ENCODE measurements at regions not wholly inside any gene's neighbourhood (a gene's known extent, or its start where the extent isn't known, plus 50 kb on each side); places are given as distances from the start of the nearest gene placed in this dataset.

GRCh38 chr5:124922255-124922975 is 176.0 kb upstream of the ZNF608 start:
- no peaks in the 10 kb centered on the region for H3K9me3 ChIP-seq (ENCODE audit: control insufficient read depth in 2 of 3, low read length in 3 of 3)
- Mint-ChIP-seq H3K4me3 (no peak overlapping the region), H3K4me1 (no peaks in the 10 kb centered on the region), H3K36me3 (no peaks in the 10 kb centered on the region), H3K9me3 (peaks cover 0 to 11% (median 0%) of the 10 kb centered on the region in 11 donors), H3K27me3 (no peaks in the 10 kb centered on the region), H3K27ac (no peak overlapping the region)
- no peaks in the 10 kb centered on the region for H3K36me3 ChIP-seq (ENCODE audit: control insufficient read depth in 2 of 3, insufficient read depth in 3 of 3, low read length in 3 of 3)
- no peak overlapping the region for H3K4me3 ChIP-seq (ENCODE audit: low read length)
- no peak for DNase-seq
- no peak for ATAC-seq
- H3K27ac ChIP-seq (ENCODE audit: low read depth, low read length) = no peak overlapping the region
- intact Hi-C loops (cut with micrococcal nuclease) = no loop called here
- H3K27me3 ChIP-seq (ENCODE audit: control insufficient read depth in 2 of 2, insufficient read depth in 2 of 2, low read length in 2 of 2) = no peaks in the 10 kb centered on the region
- CTCF ChIA-PET = no interaction called here
- H3K4me1 ChIP-seq (ENCODE audit: control insufficient read depth in 2 of 2, insufficient read depth in 2 of 2, low read length in 2 of 2) = no peaks in the 10 kb centered on the region
- POLR2A ChIA-PET = no interaction called here

- no peak overlapping the region for H3K4me3 Mint-ChIP-seq
- no peak for ATAC-seq
- no peak overlapping the region for H3K27ac Mint-ChIP-seq
- intact Hi-C loops (cut with micrococcal nuclease) = no loop called here
- Histone ChIP-seq H3K4me1 (ENCODE audit: control insufficient read depth in 2 of 2, insufficient read depth in 2 of 2, low read length in 2 of 2) (no peaks in the 10 kb centered on the region), H3K4me3 (ENCODE audit: low read length) (no peak overlapping the region), H3K36me3 (ENCODE audit: control insufficient read depth in 2 of 3, insufficient read depth in 3 of 3, low read length in 3 of 3) (no peaks in the 10 kb centered on the region), H3K27ac (ENCODE audit: low read depth, low read length) (no peak overlapping the region), H3K27me3 (ENCODE audit: control insufficient read depth in 2 of 2, insufficient read depth in 2 of 2, low read length in 2 of 2) (no peaks in the 10 kb centered on the region), H3K9me3 (ENCODE audit: control insufficient read depth in 2 of 3, low read length in 3 of 3) (no peaks in the 10 kb centered on the region)
- peaks cover 0 to 14% (median 0%) of the 10 kb centered on the region in 11 donors for H3K9me3 Mint-ChIP-seq
- no peaks in the 10 kb centered on the region for H3K36me3 Mint-ChIP-seq
- no peak for DNase-seq
- no peaks in the 10 kb centered on the region for H3K4me1 Mint-ChIP-seq
- ChIA-PET POLR2A (no interaction called here), CTCF (no interaction called here)
- H3K27me3 Mint-ChIP-seq = no peaks in the 10 kb centered on the region
These were observed 176.7 kb upstream of the ZNF608 start for GRCh38 chr5:124923131-124923530.

- Mint-ChIP-seq H3K27ac (no peak overlapping the region), H3K36me3 (no peaks in the 10 kb centered on the region), H3K4me1 (no peaks in the 10 kb centered on the region), H3K4me3 (no peak overlapping the region), H3K27me3 (no peaks in the 10 kb centered on the region), H3K9me3 (peaks cover 0 to 14% (median 0%) of the 10 kb centered on the region in 11 donors)
- Histone ChIP-seq H3K27ac (ENCODE audit: low read depth, low read length) (no peak overlapping the region), H3K4me3 (ENCODE audit: low read length) (no peak overlapping the region), H3K9me3 (ENCODE audit: control insufficient read depth in 2 of 3, low read length in 3 of 3) (no peaks in the 10 kb centered on the region), H3K27me3 (ENCODE audit: control insufficient read depth in 2 of 2, insufficient read depth in 2 of 2, low read length in 2 of 2) (no peaks in the 10 kb centered on the region), H3K36me3 (ENCODE audit: control insufficient read depth in 2 of 3, insufficient read depth in 3 of 3, low read length in 3 of 3) (no peaks in the 10 kb centered on the region), H3K4me1 (ENCODE audit: control insufficient read depth in 2 of 2, insufficient read depth in 2 of 2, low read length in 2 of 2) (no peaks in the 10 kb centered on the region)
- ATAC-seq (no peak), DNase-seq (no peak)
- intact Hi-C loops (cut with micrococcal nuclease) = no loop called here
- CTCF ChIA-PET = no interaction called here
- POLR2A ChIA-PET = no interaction called here
These were observed 178.3 kb upstream of the ZNF608 start for GRCh38 chr5:124924729-124925128.

GRCh38 chr5:124927735-124928134 is 181.3 kb upstream of the ZNF608 start:
- no peaks in the 10 kb centered on the region for H3K4me1 ChIP-seq (ENCODE audit: control insufficient read depth in 2 of 2, insufficient read depth in 2 of 2, low read length in 2 of 2)
- intact Hi-C loops (cut with micrococcal nuclease) = no loop called here
- H3K36me3 ChIP-seq (ENCODE audit: control insufficient read depth in 2 of 3, insufficient read depth in 3 of 3, low read length in 3 of 3) = no peaks in the 10 kb centered on the region
- H3K27me3 ChIP-seq (ENCODE audit: control insufficient read depth in 2 of 2, insufficient read depth in 2 of 2, low read length in 2 of 2) = no peaks in the 10 kb centered on the region
- H3K27me3 Mint-ChIP-seq = no peaks in the 10 kb centered on the region
- no peak overlapping the region for H3K4me3 ChIP-seq (ENCODE audit: low read length)
- no peak overlapping the region for H3K4me3 Mint-ChIP-seq
- no peak overlapping the region for H3K27ac ChIP-seq (ENCODE audit: low read depth, low read length)
- H3K27ac Mint-ChIP-seq = no peak overlapping the region
- H3K9me3 ChIP-seq (ENCODE audit: control insufficient read depth in 2 of 3, low read length in 3 of 3) = no peaks in the 10 kb centered on the region
- no peaks in the 10 kb centered on the region for H3K36me3 Mint-ChIP-seq
- CTCF ChIA-PET = interaction anchor here (0.6 kb wide), 1 partner anchor 86 kb away, joined by 3 read pairs; no protein-coding TSS in a partner anchor
- DNase-seq = no peak
- H3K4me1 Mint-ChIP-seq = no peaks in the 10 kb centered on the region
- POLR2A ChIA-PET = no interaction called here
- ATAC-seq = no peak
- peaks cover 0 to 14% (median 0%) of the 10 kb centered on the region in 11 donors for H3K9me3 Mint-ChIP-seq

- Mint-ChIP-seq H3K27me3 (no peaks in the 10 kb centered on the region), H3K27ac (no peak overlapping the region), H3K9me3 (peaks cover 0 to 14% (median 0%) of the 10 kb centered on the region in 11 donors), H3K36me3 (no peaks in the 10 kb centered on the region), H3K4me3 (no peak overlapping the region), H3K4me1 (no peaks in the 10 kb centered on the region)
- H3K9me3 ChIP-seq (ENCODE audit: control insufficient read depth in 2 of 3, low read length in 3 of 3) = no peaks in the 10 kb centered on the region
- no peak overlapping the region for H3K27ac ChIP-seq (ENCODE audit: low read depth, low read length)
- CTCF ChIA-PET = no interaction called here
- no peak for DNase-seq
- POLR2A ChIA-PET = no interaction called here
- H3K27me3 ChIP-seq (ENCODE audit: control insufficient read depth in 2 of 2, insufficient read depth in 2 of 2, low read length in 2 of 2) = no peaks in the 10 kb centered on the region
- intact Hi-C loops (cut with micrococcal nuclease) = no loop called here
- no peaks in the 10 kb centered on the region for H3K36me3 ChIP-seq (ENCODE audit: control insufficient read depth in 2 of 3, insufficient read depth in 3 of 3, low read length in 3 of 3)
- ATAC-seq = no peak
- H3K4me1 ChIP-seq (ENCODE audit: control insufficient read depth in 2 of 2, insufficient read depth in 2 of 2, low read length in 2 of 2) = no peaks in the 10 kb centered on the region
- no peak overlapping the region for H3K4me3 ChIP-seq (ENCODE audit: low read length)
These were observed 182.6 kb upstream of the ZNF608 start for GRCh38 chr5:124929000-124929399.

GRCh38 chr5:124932791-124933600 is 186.6 kb upstream of the ZNF608 start:
- Mint-ChIP-seq H3K27me3 (no peaks in the 10 kb centered on the region), H3K4me3 (no peak overlapping the region), H3K4me1 (peaks cover 0 to 8% (median 0%) of the 10 kb centered on the region in 7 donors), H3K36me3 (peaks cover 0 to 2% (median 0%) of the 10 kb centered on the region in 5 donors), H3K27ac (no peak overlapping the region), H3K9me3 (peaks cover 0 to 6% (median 0%) of the 10 kb centered on the region in 11 donors)
- H3K4me3 ChIP-seq (ENCODE audit: low read length) = no peak overlapping the region
- no peaks in the 10 kb centered on the region for H3K9me3 ChIP-seq (ENCODE audit: control insufficient read depth in 2 of 3, low read length in 3 of 3)
- H3K27me3 ChIP-seq (ENCODE audit: control insufficient read depth in 2 of 2, insufficient read depth in 2 of 2, low read length in 2 of 2) = no peaks in the 10 kb centered on the region
- H3K36me3 ChIP-seq (ENCODE audit: control insufficient read depth in 2 of 3, insufficient read depth in 3 of 3, low read length in 3 of 3) = no peaks in the 10 kb centered on the region
- intact Hi-C loops (cut with micrococcal nuclease) = no loop called here
- ChIA-PET CTCF (no interaction called here), POLR2A (no interaction called here)
- no peaks in the 10 kb centered on the region for H3K4me1 ChIP-seq (ENCODE audit: control insufficient read depth in 2 of 2, insufficient read depth in 2 of 2, low read length in 2 of 2)
- DNase-seq = no peak
- no peak for ATAC-seq
- H3K27ac ChIP-seq (ENCODE audit: low read depth, low read length) = no peak overlapping the region

Data from naive thymus-derived CD4-positive, alpha-beta T cell (primary cell).